SK-N-SH treated with all-trans-retinoic acid at 6 μM for 48 hours (cell line): ENCODE measurements at regions not wholly inside any gene's neighbourhood (a gene's known extent, or its start where the extent isn't known, plus 50 kb on each side); places are given as distances from the start of the nearest gene placed in this dataset.

ENCODE experiments used
- ARNTL ChIP-seq: fragments of 450-650 bp; formaldehyde crosslinking; IDR thresholded peaks from 2 replicates; pipeline ENCODE4 v1.5.0; 2020; ENCODE audit warnings: low read depth, mild to moderate bottlenecking, moderate library complexity, borderline replicate concordance
- RARB ChIP-seq: fragments of 250-450 bp; sonication (Bioruptor Pico); IDR thresholded peaks from 2 replicates; pipeline ENCODE4 v1.8.0; 2021; ENCODE audit warnings: mild to moderate bottlenecking, moderate library complexity
- ZFP3 ChIP-seq: fragments of 250-450 bp; sonication (Bioruptor Pico); IDR thresholded peaks from 2 replicates; pipeline ENCODE4 v1.5.0; 2020; ENCODE audit warnings: mild to moderate bottlenecking, moderate library complexity
- ZFP30 ChIP-seq: fragments of 450-650 bp; formaldehyde crosslinking; IDR thresholded peaks from 2 replicates; pipeline ENCODE4 v1.5.0; 2022; ENCODE audit warnings: mild to moderate bottlenecking, moderate library complexity
- ZNF70 ChIP-seq: fragments of 450-650 bp; formaldehyde crosslinking; IDR thresholded peaks from 2 replicates; pipeline ENCODE4 v1.5.0; 2020; ENCODE audit warnings: mild to moderate bottlenecking, moderate library complexity
- TF ChIP-seq, protein P1 (sequence below): fragments of 250-450 bp; sonication (Bioruptor Pico); IDR thresholded peaks from 2 replicates; pipeline ENCODE4 v1.8.0; 2020; ENCODE audit warnings: mild to moderate bottlenecking, moderate library complexity, borderline replicate concordance

DNA sequence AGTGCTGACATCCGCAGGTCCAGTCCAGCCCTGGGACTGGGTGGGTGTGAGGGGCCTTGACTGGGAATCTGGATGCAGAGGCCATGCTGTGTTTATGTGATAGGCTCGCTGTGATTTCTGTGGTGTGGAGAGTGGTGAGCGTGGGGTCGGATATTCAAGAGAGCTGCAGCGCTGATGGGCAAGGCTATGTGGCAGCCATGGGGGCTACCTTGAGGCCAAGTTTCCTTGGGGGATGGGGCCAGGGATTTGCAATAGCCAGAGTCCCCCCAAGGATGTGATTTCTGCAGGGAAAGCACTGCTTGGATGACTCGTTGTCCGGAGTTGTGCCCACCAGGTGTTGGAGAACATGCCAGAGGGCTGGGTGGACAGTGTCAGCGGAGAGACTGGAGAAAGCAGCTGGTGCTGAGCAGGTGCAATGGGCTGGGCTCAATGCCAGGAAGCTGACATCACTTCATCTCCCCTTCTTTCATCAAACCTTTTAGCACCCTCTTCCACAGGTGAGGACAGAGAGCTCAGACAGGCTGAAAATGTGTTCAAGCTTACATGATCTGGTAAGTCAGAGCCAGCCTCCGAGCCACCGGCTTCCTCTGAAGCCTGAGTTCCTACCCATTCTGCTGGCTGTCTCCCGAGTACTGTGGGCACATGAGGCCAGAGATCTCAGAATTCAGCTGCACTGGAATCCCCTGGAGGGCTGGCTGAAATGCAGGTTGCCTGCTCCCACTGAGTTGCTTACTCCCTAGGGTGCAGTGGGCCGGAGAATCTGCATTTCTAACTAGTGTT, 132.9 kb downstream of the RHOU start:
- no peak for TF ChIP-seq RARB (CRISPR knock-in tag)
- no peak for TF ChIP-seq ZFP3 (CRISPR knock-in tag)
- TF ChIP-seq ZFP30 (CRISPR knock-in tag): no peak
- TF ChIP-seq ARNTL (CRISPR knock-in tag): no peak
- no peak for TF ChIP-seq ZNF70 (CRISPR knock-in tag)
- TF ChIP-seq, protein P1, sequence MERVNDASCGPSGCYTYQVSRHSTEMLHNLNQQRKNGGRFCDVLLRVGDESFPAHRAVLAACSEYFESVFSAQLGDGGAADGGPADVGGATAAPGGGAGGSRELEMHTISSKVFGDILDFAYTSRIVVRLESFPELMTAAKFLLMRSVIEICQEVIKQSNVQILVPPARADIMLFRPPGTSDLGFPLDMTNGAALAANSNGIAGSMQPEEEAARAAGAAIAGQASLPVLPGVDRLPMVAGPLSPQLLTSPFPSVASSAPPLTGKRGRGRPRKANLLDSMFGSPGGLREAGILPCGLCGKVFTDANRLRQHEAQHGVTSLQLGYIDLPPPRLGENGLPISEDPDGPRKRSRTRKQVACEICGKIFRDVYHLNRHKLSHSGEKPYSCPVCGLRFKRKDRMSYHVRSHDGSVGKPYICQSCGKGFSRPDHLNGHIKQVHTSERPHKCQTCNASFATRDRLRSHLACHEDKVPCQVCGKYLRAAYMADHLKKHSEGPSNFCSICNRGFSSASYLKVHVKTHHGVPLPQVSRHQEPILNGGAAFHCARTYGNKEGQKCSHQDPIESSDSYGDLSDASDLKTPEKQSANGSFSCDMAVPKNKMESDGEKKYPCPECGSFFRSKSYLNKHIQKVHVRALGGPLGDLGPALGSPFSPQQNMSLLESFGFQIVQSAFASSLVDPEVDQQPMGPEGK (CRISPR knock-in tag): no peak
